HFF-Myc (cell line): ENCODE measurements at regions not wholly inside any gene's neighbourhood (a gene's known extent, or its start where the extent isn't known, plus 50 kb on each side); places are given as distances from the start of the nearest gene placed in this dataset.
A peak's percentile ranks its signal among the peaks of the same experiment; 100 is the strongest.

Experiments
- DNase-seq: peaks from one replicate; pipeline ENCODE4 v3.0.0-alpha.2; 2011; ENCODE audit warnings: low read depth; ENCODE audit errors: extremely low read depth
- H3K4me3 ChIP-seq: replicated peaks from 2 replicates; pipeline ENCODE4 v1.5.1; 2011; ENCODE audit warnings: low read depth, mild to moderate bottlenecking, control low read depth, low read length
- CTCF ChIP-seq: IDR thresholded peaks from 2 replicates; pipeline ENCODE4 v1.5.1; 2012; ENCODE audit warnings: mild to moderate bottlenecking, low read depth, low read length, control low read depth; ENCODE audit errors: missing control alignments

DNA sequence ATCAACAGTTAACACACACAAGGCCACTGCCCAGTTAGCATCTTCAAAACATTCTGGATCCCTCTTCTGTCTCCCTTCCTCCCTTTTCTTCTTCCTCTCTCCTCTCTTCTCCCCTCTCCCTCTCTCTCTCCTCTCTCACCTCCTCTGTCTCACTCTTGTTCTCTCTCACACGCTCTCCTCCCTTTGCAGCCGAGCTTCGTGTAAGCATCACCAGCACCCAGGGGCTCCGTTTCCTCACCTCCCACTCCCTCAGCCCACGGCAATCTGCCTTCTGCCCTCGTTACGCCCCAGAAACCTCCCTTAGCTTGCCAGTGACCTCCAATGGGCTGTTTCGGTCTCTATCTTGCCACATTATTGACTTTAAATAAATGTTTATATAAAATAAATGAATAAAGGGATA lies 147.4 kb downstream of the TEX36 start:
- DNase-seq, result no peak
- no peak overlapping the region for H3K4me3 ChIP-seq
- TF ChIP-seq CTCF, result no peak

GRCh38 chr10:125534515-125534914 lies 148.4 kb downstream of the TEX36 start:
- no peak overlapping the region for H3K4me3 ChIP-seq
- TF ChIP-seq CTCF, result no peak
- DNase-seq, result no peak

DNA sequence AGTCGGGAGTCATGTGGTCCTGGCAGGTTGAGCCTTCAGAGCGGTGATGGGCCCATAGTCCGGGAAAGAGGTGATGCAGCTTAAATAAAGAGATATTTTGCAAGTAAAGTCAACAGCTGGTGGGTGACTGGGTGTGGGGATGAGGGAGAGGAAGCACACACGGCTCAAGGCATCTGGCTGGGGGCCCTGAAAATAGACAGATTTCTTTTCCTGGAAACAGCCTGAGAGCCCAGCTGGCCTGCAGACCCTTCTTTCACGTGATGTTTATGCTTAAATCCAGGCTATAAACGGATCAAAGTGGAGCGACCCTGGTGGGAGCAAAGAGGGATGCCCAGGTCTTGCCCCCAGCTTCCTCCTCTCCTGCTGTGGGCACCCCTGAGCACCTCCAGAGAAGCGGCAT lies 149.1 kb downstream of the TEX36 start:
- TF ChIP-seq CTCF, result no peak
- DNase-seq, result no peak
- H3K4me3 ChIP-seq, result no peak overlapping the region

DNA sequence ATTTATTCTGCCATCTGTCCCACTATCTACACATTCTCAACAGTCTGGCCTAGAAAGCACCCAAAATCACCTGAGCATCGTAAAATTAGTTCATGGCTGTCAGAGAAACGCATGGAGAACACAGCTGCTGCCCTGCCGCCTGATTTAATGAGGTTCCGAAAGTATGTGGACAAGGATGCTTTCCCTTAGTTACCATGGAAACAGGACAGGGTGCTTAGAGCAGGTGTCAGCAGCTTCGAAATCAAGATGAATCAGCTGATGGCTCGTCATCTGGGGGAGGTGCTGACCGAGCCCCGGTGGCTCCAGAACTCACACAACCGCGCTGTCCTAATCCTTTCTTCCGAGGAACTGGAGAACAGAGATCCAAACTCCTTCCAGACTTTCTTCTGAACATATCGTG lies 151.5 kb downstream of the TEX36 start:
- no peak for DNase-seq
- no peak overlapping the region for H3K4me3 ChIP-seq
- no peak for TF ChIP-seq CTCF

- TF ChIP-seq CTCF, result no peak
- no peak for DNase-seq
- no peak overlapping the region for H3K4me3 ChIP-seq
These were observed 159.6 kb downstream of the TEX36 start for GRCh38 chr10:125523347-125523746.

DNA sequence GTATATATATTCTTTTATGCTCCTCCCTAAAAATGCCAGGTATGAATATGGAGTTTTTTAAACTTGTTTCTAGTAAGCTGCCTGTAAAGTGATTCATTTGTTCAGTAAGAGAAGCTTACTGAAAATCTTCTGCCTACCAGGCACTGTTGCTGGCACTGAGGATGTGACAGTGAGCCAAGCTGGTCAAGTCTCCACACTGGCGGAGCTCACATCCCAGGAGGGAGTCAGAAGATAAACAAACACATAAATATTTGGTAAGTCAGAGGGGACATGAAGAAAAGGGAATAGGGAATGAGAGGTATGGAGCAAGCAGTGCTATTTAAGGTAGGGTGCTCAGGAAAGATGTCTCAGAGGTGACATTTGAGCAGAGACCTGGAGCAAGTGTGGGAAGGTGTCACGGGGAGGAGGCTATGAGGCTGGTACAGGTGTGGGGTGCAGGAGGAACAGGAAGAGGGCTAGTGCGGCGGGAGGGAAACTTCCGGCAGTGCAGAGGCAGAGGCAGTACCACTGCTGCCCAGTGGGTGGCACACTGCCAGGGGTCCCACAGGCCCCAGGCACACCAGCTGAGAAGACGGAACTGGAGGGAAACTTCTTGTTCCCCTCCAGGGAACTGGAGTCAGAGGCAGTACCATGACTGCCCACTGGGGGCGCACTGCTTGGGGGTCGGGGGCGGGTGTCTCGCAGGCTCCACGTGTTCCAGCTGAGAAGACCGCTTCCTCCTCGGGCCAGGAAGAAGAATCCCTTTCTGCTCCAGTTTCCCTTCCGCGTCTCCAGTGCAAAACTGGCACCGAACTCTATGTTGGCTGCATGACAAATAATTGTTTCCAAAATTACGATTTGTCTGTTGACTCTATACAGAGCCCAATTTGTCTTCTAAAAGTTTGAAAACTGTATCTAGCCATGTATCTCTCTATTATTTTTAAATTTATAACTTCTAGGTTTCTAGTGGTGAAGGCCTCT lies 161.0 kb downstream of the TEX36 start:
- peak; percentile 73 for TF ChIP-seq CTCF
- H3K4me3 ChIP-seq, result no peak overlapping the region
- DNase-seq, result no peak
